ENCODE measurements at regions not wholly inside any gene's neighbourhood (a gene's known extent, or its start where the extent isn't known, plus 50 kb on each side); places are given as distances from the start of the nearest gene placed in this dataset.

DNA sequence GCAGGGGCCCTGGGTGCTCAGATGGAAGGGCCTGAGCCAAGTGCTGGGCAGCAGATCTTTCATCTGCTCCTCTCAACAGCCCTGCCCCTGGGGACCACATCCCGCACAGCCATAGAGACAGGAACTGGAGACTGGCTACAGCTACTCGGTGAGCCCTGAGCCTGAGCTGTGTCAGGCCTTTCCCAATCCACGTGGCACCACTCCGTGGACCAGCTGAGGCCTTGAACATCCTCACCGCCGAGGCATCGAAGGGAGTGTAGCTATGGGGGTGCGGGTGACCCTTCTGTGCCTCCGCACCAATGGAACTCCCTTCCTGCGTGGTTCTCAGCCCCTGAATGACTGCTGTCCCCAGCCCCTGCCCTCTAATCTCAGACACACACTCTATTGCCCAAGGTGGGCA is 362.7 kb upstream of the SHH start:
- no peak for ATAC-seq
- no peaks in the 10 kb centered on the region for H3K9me3 ChIP-seq
- H3K27me3 ChIP-seq: no peaks in the 10 kb centered on the region

DNA sequence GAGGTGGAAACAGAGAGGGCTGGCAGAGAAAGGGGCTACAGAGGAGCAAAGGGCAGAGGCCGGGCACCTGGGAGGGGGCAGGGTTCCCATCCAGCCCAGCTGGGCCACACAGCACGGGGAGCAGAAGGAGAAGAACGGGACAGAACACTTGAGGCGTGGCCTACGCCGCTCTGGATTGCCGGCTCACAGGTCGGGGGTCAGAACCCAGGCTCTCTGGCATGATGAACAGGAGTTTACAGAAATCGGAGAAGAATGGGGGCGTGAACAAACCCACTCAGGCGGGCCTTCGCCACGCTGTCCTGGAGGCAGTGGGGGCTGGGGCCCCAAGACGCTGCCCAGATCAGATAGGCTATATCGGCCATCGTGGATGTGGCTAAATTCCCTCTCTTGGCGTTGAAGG is 362.2 kb upstream of the SHH start:
- in situ Hi-C loops (cut with MboI; ENCODE audit: low sequenced_read_pairs in 4 of 4): no loop called here
- no peaks in the 10 kb centered on the region for H3K9me3 ChIP-seq
- no peaks in the 10 kb centered on the region for H3K4me1 ChIP-seq
- ATAC-seq (no peak), DNase-seq (no peak)
- TF ChIP-seq POLR2A (IDR thresholded peaks at IDR 0.05) (no peak), CTCF (IDR thresholded peaks at IDR 0.05 in 4 of 5, conservative IDR thresholded peaks at IDR 0.05 in 1 of 5) (no peak)
- H3K4me3 ChIP-seq: no peak overlapping the region
- intact Hi-C loops (cut with DNase I; ENCODE audit: low total_unique reads): no loop called here
- no peak overlapping the region for H3K27ac ChIP-seq
- H3K27me3 ChIP-seq: no peaks in the 10 kb centered on the region
- no peaks in the 10 kb centered on the region for H3K36me3 ChIP-seq

More for the DNA sequence above, 362.7 kb upstream of the SHH start:
- Histone ChIP-seq H3K36me3 (no peaks in the 10 kb centered on the region), H3K27ac (no peak overlapping the region), H3K4me3 (no peak overlapping the region), H3K4me1 (no peaks in the 10 kb centered on the region)
- TF ChIP-seq CTCF (IDR thresholded peaks at IDR 0.05 in 4 of 5, conservative IDR thresholded peaks at IDR 0.05 in 1 of 5) (no peak), POLR2A (IDR thresholded peaks at IDR 0.05) (no peak)
- intact Hi-C loops (cut with DNase I; ENCODE audit: low total_unique reads) (no loop called here), in situ Hi-C loops (cut with MboI; ENCODE audit: low sequenced_read_pairs in 4 of 4) (no loop called here)
- DNase-seq: no peak

DNA sequence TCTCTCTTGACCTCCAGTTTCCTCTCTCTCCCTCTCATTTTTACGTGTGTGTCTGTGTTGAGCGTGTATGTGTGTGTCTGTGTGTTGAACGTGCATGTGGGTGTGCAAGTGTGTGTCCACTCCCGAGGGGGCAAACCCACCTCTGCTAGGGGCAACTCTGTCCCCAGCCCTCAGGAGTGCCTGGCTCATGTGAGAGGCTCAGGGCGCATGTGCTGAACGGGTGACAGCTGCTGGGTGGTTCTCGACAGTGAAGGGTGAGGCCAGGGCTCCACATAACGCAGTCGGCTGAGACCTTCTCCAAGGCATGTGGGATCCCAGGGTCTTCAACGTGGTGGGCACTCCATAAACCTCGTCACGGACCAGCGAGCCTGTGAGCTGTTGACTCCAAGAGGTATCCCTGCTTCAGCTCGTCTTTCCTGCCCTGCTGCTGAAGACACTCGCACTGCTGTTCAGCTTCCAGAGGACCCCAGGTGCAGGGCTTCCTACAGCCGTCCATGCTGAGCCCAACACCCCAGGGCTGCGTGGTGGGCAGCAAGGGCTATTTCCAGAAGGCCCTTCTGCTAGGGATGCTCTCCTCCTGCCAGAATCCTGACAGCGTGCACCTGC is 361.6 kb upstream of the SHH start:
- Histone ChIP-seq H3K27me3 (no peaks in the 10 kb centered on the region), H3K4me1 (no peaks in the 10 kb centered on the region), H3K9me3 (no peaks in the 10 kb centered on the region), H3K36me3 (no peaks in the 10 kb centered on the region), H3K4me3 (no peak overlapping the region), H3K27ac (no peak overlapping the region)
- intact Hi-C loops (cut with DNase I; ENCODE audit: low total_unique reads) (no loop called here), in situ Hi-C loops (cut with MboI; ENCODE audit: low sequenced_read_pairs in 4 of 4) (no loop called here)
- no peak for TF ChIP-seq CTCF (IDR thresholded peaks at IDR 0.05 in 4 of 5, conservative IDR thresholded peaks at IDR 0.05 in 1 of 5)
- TF ChIP-seq POLR2A (IDR thresholded peaks at IDR 0.05): no peak
- ATAC-seq: no peak
- no peak for DNase-seq

DNA sequence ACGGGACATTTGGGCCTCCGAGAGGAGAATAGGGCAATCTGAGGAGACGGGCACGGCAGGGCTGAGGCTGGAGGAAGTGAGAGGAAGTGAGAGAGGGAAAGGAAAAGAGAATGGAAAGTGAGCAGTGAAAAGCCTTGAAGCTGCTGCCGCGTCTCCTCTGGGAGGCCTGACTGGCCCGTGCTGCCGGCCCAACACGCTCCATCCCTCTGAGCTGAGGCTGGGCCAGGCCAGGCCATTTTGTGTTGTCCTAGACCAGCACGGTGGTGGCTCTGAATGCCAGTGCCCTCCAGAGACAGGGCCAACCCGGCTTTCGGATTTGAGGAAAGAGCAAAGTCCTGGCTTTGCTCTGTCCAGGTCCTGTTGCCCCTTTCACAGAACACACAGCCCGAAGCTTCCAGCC is 361.1 kb upstream of the SHH start:
- Histone ChIP-seq H3K4me1 (no peaks in the 10 kb centered on the region), H3K4me3 (no peak overlapping the region), H3K27ac (no peak overlapping the region), H3K27me3 (no peaks in the 10 kb centered on the region), H3K9me3 (no peaks in the 10 kb centered on the region), H3K36me3 (no peaks in the 10 kb centered on the region)
- in situ Hi-C loops (cut with MboI; ENCODE audit: low sequenced_read_pairs in 4 of 4): no loop called here
- TF ChIP-seq POLR2A (IDR thresholded peaks at IDR 0.05): no peak
- no peak for TF ChIP-seq CTCF (IDR thresholded peaks at IDR 0.05 in 4 of 5, conservative IDR thresholded peaks at IDR 0.05 in 1 of 5)
- intact Hi-C loops (cut with DNase I; ENCODE audit: low total_unique reads): no loop called here
- DNase-seq (no peak), ATAC-seq (no peak)

GRCh38 chr7:156172638-156173037 is 360.4 kb upstream of the SHH start:
- ATAC-seq (no peak), DNase-seq (no peak)
- in situ Hi-C loops (cut with MboI; ENCODE audit: low sequenced_read_pairs in 4 of 4) (no loop called here), intact Hi-C loops (cut with DNase I; ENCODE audit: low total_unique reads) (no loop called here)
- Histone ChIP-seq H3K9me3 (no peaks in the 10 kb centered on the region), H3K4me3 (no peak overlapping the region), H3K27me3 (no peaks in the 10 kb centered on the region), H3K27ac (no peak overlapping the region), H3K36me3 (no peaks in the 10 kb centered on the region), H3K4me1 (no peaks in the 10 kb centered on the region)
- TF ChIP-seq POLR2A (IDR thresholded peaks at IDR 0.05) (no peak), CTCF (IDR thresholded peaks at IDR 0.05 in 4 of 5, conservative IDR thresholded peaks at IDR 0.05 in 1 of 5) (no peak)

All from gastrocnemius medialis (tissue), 4 donors.